ENCODE measurements at regions not wholly inside any gene's neighbourhood (a gene's known extent, or its start where the extent isn't known, plus 50 kb on each side); places are given as distances from the start of the nearest gene placed in this dataset.

DNA sequence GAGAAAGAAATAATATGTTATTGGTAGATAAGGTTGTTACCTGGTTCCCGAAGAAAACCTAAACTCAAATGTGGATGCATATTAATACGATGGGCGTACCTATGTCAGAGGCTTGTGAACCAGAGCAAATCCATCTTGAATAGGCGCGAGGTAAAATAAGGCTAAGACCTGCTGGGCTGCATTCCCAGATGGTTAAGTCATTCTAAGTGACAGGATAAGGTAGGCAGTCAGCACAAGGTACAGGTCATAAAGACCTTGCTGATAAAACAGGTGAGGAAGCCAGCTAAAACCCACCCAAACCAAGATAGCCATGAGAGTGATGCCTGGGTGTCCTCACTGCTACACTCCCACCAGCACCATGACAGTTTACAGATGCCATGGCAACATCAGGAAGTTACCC is 1400.1 kb downstream of the CDH8 start:
- TF ChIP-seq POLR2A (IDR thresholded peaks at IDR 0.05; ENCODE audit: low read depth, low read length) (no peak), TAF1 (IDR thresholded peaks at IDR 0.05; ENCODE audit: borderline replicate concordance, low read depth, low read length) (no peak), POLR2AphosphoS5 (IDR thresholded peaks at IDR 0.05; ENCODE audit: low read depth, low read length) (no peak)

All from GM12892 (cell line).